ENCODE measurements at regions not wholly inside any gene's neighbourhood (a gene's known extent, or its start where the extent isn't known, plus 50 kb on each side); places are given as distances from the start of the nearest gene placed in this dataset.

DNA sequence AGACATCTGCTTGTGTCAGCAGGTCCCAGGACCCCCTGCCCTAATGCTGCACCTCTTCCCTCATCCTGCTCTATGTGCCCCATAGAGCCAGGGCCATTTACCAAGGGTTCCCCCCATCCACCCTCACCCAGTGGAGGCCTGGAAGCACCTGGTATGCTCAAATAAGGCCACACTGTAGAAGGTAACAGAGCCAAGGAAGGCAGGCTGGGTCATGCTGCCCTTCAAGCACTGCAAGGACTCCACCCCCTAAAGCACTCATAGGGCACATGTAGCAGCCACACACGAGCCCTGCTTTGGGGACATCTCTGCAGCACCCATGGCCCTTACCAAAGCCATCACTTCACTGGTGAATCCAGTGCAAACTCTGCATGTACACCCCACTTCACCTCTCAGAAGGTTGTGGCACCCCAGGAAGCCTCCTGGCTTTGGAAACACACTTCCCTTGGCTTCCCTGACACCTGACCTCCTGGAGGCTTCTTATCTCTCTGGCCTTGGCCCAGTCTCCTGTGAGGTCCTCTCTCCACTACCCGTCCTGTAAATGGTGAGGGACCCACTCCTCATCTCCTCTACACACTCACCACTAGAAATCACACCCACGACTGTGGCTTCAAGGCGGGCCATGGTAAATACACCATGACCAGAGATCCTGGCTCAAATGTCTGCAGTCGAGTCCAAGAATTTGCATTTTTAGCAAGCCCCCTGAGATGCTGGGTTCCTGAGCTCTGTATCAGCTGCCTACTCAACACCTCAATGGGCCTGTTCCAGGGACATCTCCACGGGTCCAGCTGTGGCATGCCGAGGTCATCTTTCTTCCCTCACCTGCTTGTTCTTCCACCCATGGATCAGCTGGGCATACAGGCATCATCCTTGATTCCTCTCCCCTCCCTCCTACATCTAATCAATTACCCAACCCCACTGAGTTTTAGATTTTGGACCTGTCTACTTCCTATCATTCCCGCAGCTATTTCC, 80.9 kb upstream of the DOCK9 start:
- TF ChIP-seq ZNF232 (CRISPR knock-in tag; IDR thresholded peaks at IDR 0.05) (no peak), CTCF (IDR thresholded peaks at IDR 0.05) (no peak), ELF4 (CRISPR knock-in tag; IDR thresholded peaks at IDR 0.05; ENCODE audit: low read depth) (no peak), JUN (CRISPR knock-in tag; IDR thresholded peaks at IDR 0.05) (no peak), ZNF671 (CRISPR knock-in tag; IDR thresholded peaks at IDR 0.05) (no peak), GTF2I (CRISPR knock-in tag; conservative IDR thresholded peaks at IDR 0.05) (no peak), ESRRA (CRISPR knock-in tag; IDR thresholded peaks at IDR 0.05; ENCODE audit: borderline replicate concordance) (no peak), JAZF1 (CRISPR knock-in tag; IDR thresholded peaks at IDR 0.05) (no peak), ZBTB21 (CRISPR knock-in tag; IDR thresholded peaks at IDR 0.05; ENCODE audit: borderline replicate concordance) (no peak), FOXJ3 (CRISPR knock-in tag; IDR thresholded peaks at IDR 0.05; ENCODE audit: borderline replicate concordance) (no peak)

All from WTC11 (cell line).